ENCODE measurements at regions not wholly inside any gene's neighbourhood (a gene's known extent, or its start where the extent isn't known, plus 50 kb on each side); places are given as distances from the start of the nearest gene placed in this dataset.

GRCh38 chr5:130427222-130427955 is 523.1 kb downstream of the CHSY3 start:
- Histone ChIP-seq H3K36me3 (no peaks in the 10 kb centered on the region), H3K4me1 (no peaks in the 10 kb centered on the region), H3K9me3 (no peaks in the 10 kb centered on the region), H3K27me3 (no peaks in the 10 kb centered on the region), H3K4me3 (no peak overlapping the region), H3K27ac (no peak overlapping the region)
- 83 to 85% methylated on average over 6 of the region's 6 CpGs for WGBS, 2 donors (ENCODE audit: low coverage in 1 of 2)
- TF ChIP-seq CTCF (IDR thresholded peaks at IDR 0.05) = no peak
- TF ChIP-seq POLR2AphosphoS5 (IDR thresholded peaks at IDR 0.05) = no peak
- no peak for TF ChIP-seq POLR2A (IDR thresholded peaks at IDR 0.05)
- TF ChIP-seq EP300 (IDR thresholded peaks at IDR 0.05; ENCODE audit: low read depth) = no peak
- in situ Hi-C loops (cut with MboI; ENCODE audit: low pct_ligation_motif_present in 1 of 4, low pct_unique_long_range_greater_than_20kb in 1 of 4, low sequenced_read_pairs in 3 of 4) (no loop called here), intact Hi-C loops (cut with DNase I; ENCODE audit: low total_unique reads) (no loop called here)
- DNase-seq = no peak

GRCh38 chr5:130425424-130425823 is 521.2 kb downstream of the CHSY3 start:
- WGBS, 2 donors (ENCODE audit: low coverage in 1 of 2) = 89% methylated on average over 2 of the region's 2 CpGs; no CpG with 5 or more reads in 1 of the 2 donors
- H3K36me3 ChIP-seq = no peaks in the 10 kb centered on the region
- no peak overlapping the region for H3K4me3 ChIP-seq
- no peaks in the 10 kb centered on the region for H3K9me3 ChIP-seq
- TF ChIP-seq POLR2A (IDR thresholded peaks at IDR 0.05) = no peak
- H3K27me3 ChIP-seq = no peaks in the 10 kb centered on the region
- intact Hi-C loops (cut with DNase I; ENCODE audit: low total_unique reads) (no loop called here), in situ Hi-C loops (cut with MboI; ENCODE audit: low pct_ligation_motif_present in 1 of 4, low pct_unique_long_range_greater_than_20kb in 1 of 4, low sequenced_read_pairs in 3 of 4) (no loop called here)
- H3K27ac ChIP-seq = no peak overlapping the region
- no peak for DNase-seq
- H3K4me1 ChIP-seq = no peaks in the 10 kb centered on the region

- intact Hi-C loops (cut with DNase I; ENCODE audit: low total_unique reads) = no loop called here
Measured at GRCh38 chr5:130424341-130424740, 520.1 kb downstream of the CHSY3 start.

GRCh38 chr5:130402906-130403305 is 498.6 kb downstream of the CHSY3 start:
- intact Hi-C loops (cut with DNase I; ENCODE audit: low total_unique reads) = no loop called here
- Histone ChIP-seq H3K4me1 (peaks cover 0 to 7% (median 0%) of the 10 kb centered on the region in 4 donors), H3K4me3 (no peak overlapping the region), H3K27ac (no peak overlapping the region), H3K27me3 (no peaks in the 10 kb centered on the region), H3K36me3 (no peaks in the 10 kb centered on the region), H3K9me3 (no peaks in the 10 kb centered on the region)
- 59 to 80% methylated on average over 1 to 7 of the region's 7 CpGs for WGBS, 2 donors (ENCODE audit: low coverage in 1 of 2)
- TF ChIP-seq EP300 (IDR thresholded peaks at IDR 0.05; ENCODE audit: low read depth) (no peak), POLR2A (IDR thresholded peaks at IDR 0.05) (no peak), CTCF (IDR thresholded peaks at IDR 0.05) (no peak), POLR2AphosphoS5 (IDR thresholded peaks at IDR 0.05) (no peak)
- in situ Hi-C loops (cut with MboI; ENCODE audit: low pct_ligation_motif_present in 1 of 4, low pct_unique_long_range_greater_than_20kb in 1 of 4, low sequenced_read_pairs in 3 of 4) = no loop called here
- no peak for DNase-seq

More at GRCh38 chr5:130424341-130424740, 520.1 kb downstream of the CHSY3 start:
- TF ChIP-seq POLR2A (IDR thresholded peaks at IDR 0.05) (no peak), EP300 (IDR thresholded peaks at IDR 0.05; ENCODE audit: low read depth) (no peak), POLR2AphosphoS5 (IDR thresholded peaks at IDR 0.05) (no peak), CTCF (IDR thresholded peaks at IDR 0.05) (no peak)
- Histone ChIP-seq H3K27ac (no peak overlapping the region), H3K4me3 (no peak overlapping the region), H3K36me3 (no peaks in the 10 kb centered on the region), H3K4me1 (no peaks in the 10 kb centered on the region), H3K9me3 (no peaks in the 10 kb centered on the region), H3K27me3 (no peaks in the 10 kb centered on the region)
- WGBS, 2 donors (ENCODE audit: low coverage in 1 of 2) = 43 to 59% methylated on average over 1 to 2 of the region's 2 CpGs
- no peak for DNase-seq
- in situ Hi-C loops (cut with MboI; ENCODE audit: low pct_ligation_motif_present in 1 of 4, low pct_unique_long_range_greater_than_20kb in 1 of 4, low sequenced_read_pairs in 3 of 4) = no loop called here

- Histone ChIP-seq H3K27me3 (no peaks in the 10 kb centered on the region), H3K9me3 (no peaks in the 10 kb centered on the region), H3K4me1 (peaks cover 0 to 7% (median 0%) of the 10 kb centered on the region in 4 donors), H3K27ac (no peak overlapping the region), H3K4me3 (no peak overlapping the region), H3K36me3 (no peaks in the 10 kb centered on the region)
- TF ChIP-seq CTCF (IDR thresholded peaks at IDR 0.05) = no peak
- TF ChIP-seq POLR2A (IDR thresholded peaks at IDR 0.05) = no peak
- no peak for TF ChIP-seq POLR2AphosphoS5 (IDR thresholded peaks at IDR 0.05)
- in situ Hi-C loops (cut with MboI; ENCODE audit: low pct_ligation_motif_present in 1 of 4, low pct_unique_long_range_greater_than_20kb in 1 of 4, low sequenced_read_pairs in 3 of 4) (no loop called here), intact Hi-C loops (cut with DNase I; ENCODE audit: low total_unique reads) (no loop called here)
- DNase-seq = no peak
Measured at GRCh38 chr5:130400091-130400490, 495.8 kb downstream of the CHSY3 start.

All from transverse colon (tissue), 4 donors.